ENCODE measurements at regions not wholly inside any gene's neighbourhood (a gene's known extent, or its start where the extent isn't known, plus 50 kb on each side); places are given as distances from the start of the nearest gene placed in this dataset.

DNA sequence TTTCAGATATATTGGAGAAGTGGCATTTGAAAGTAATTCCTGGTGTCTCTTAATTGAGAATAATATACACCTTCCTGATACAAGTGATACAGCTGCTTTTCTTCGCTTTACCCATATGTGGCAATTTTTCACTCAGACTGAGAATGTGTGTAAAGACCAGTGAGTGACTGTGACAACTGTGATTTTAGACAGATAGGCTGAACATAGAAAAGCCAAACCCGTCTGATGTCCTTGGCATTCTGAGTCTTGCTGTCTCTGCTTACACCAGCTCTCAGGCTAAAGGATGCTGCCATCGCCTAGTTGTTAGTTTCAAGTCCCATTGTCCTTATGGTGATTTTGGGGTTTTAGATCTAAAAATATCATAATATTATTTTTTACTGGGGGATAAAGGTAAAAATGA lies 492.6 kb downstream of the RFC3 start:
- DNase-seq (ENCODE audit: low read depth, low spot score), result no peak

DNA sequence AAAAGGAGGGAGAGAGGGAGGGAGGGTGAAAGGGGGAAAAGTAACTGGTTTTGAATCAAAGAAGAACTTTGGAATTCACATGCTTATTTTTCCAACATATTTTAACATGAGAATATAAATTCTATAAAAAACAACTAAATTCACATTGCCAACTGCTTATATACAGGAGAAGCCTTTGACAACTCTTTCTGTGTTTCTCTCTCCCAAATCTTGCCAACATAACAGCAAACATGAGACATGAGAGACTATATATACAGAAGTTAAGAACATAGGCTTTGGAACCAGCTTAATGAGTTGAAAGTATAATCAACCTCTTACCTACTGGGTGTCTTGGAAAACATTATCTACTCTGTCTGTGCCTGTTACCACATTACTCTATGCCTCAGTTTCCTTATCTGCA lies 493.3 kb downstream of the RFC3 start:
- no peak for DNase-seq (ENCODE audit: low read depth, low spot score)

DNA sequence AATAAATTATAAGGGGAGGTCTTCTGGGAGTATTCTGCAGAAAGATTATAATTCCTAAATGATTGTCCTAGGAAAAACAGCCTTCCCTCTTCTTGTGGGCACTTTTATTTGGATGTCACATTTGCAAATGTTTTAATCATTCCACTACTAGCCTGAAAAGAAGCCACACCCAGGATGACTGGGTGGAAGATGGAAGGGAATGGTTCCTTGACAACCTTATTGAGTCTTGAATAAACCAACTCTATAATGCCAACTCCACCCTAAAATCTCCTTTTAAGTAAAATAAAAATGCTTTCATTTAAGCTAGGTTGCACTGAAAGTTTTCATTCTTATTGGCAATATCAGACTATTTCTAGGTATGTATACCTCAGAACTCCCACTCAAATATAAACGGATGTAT lies 494.6 kb downstream of the RFC3 start:
- DNase-seq (ENCODE audit: low read depth, low spot score), result no peak

DNA sequence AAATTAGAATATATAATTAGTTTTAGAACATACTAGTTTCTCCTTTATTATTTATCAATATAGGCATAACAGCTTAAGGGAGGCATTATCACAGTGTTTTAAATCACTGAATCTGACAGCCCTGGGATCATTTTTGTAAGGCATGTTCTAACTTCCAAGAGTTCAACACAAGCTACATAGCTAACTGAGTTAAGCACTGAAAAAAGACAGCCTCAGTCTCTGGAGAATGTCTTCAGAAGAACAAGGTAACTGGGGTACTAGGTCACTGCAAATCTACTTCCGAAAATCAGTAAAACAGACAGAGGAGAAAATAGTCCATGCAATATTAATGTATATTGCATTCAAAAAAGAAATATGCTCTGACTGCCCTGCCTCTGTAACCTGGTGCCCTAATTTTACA lies 502.1 kb downstream of the RFC3 start:
- DNase-seq (ENCODE audit: low read depth, low spot score), result no peak

DNA sequence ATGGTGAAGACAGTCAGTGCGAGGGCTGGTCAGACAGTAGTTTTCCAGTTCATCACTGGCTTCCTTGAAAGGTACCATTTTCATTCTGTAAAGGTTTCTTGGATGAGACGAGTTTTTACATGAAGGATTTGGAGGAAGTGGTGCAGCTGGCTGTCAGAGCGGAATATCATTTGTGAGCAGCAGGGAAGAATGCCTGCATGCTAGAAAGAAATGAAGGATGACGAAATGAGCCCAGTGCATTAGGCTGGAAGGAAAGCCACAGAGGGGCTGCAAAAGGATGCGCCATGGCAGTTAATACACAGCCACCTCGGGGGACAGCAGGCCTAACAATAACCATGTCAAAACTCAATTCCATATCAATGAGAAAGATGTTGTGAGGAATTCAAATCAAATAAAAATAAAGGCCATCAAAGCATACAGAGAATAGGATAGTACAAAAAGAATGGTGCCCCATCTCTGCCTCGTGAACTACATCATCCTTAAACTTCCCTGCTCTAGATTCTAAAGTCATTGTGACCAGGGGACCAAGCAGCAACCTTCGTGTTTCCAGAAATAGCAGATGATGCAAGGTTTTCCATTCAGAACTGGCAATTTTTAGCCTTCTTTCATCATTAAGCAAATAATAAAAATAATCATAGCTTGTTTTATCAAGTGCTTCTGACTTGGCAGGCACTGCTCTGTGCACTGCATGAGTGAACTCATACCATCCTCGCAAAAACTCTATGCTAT lies 504.2 kb downstream of the RFC3 start:
- no peak for DNase-seq (ENCODE audit: low read depth, low spot score)

DNA sequence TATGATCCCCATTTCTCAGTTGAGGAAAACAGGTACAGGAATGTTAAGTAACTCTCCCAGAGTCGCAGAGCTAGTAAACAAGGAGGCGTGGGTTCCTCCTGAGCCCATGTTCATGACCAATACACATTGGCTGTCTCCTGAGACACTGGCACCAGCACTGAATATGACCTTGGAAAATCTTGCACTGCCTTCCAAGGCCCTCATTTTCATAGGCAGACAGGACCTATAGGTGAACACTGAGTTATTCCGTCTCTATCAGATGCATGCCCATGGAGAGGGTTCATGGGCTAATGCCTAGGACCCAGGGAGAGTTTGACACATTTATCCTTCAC lies 504.8 kb downstream of the RFC3 start:
- no peak for DNase-seq (ENCODE audit: low read depth, low spot score)

DNA sequence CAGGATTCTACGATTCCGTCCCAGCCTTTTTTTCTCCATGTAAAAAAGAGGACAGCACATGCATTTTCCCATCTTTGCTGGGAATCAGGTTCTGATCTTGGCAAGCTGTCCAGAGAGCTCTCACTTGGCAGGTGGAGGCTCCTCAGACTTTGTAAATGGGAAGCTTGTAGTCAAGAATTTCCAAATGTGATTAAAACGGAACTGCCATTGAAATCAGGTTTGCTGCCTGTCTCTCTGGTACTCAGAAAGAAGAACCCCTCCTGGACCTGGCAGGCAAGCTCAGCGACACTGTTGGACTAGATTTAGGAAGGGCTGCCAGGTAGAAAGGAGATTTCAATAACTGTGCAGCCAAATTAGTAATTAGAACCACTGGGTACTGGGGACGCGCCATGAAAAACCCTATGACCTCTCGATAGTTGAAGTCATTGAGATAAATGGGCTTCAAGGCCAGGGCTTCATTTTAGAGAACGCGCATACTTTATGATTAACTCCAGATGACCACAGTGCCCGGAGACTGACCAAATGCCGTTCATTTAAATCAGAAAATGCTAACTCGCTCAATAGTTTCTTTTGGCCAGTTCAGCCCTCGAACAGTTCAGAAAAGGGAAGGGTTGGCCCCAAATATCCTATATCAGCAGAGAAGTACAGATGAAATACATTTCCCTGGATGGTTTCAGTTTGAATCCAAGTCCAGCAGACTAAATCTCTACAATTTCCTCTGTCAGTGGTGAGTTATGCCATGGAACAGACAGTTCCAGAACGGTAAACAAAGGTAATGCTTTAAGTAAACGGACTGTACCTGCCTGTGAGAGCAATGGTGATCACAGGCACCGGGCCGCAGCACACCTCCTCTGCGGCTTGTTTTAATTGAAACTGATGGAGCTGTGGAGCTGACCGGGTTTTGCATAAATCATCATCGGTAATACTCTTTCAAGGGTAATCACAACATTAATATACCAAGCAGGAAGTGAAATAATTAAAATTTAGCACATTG lies 517.4 kb downstream of the RFC3 start:
- no peak for DNase-seq (ENCODE audit: low read depth, low spot score)

DNA sequence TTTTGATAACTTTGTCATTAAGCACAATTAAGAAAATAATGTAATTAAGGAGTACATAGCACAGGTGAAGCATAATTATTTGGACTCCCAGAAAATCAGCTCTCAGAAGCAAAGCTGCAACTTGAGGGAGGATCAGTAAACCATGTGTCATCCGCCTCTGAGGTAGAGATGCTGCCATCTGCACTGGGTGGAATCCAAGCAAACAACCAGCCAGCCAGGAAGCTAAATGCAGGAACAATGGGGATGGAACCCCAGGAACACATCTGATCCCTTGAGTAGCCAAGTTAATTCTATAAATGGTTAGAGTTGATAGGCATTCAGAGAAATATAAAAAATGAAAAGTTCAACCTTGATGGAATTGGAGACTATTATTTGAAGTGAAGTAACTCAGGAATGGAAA lies 520.2 kb downstream of the RFC3 start:
- no peak for DNase-seq (ENCODE audit: low read depth, low spot score)

DNA sequence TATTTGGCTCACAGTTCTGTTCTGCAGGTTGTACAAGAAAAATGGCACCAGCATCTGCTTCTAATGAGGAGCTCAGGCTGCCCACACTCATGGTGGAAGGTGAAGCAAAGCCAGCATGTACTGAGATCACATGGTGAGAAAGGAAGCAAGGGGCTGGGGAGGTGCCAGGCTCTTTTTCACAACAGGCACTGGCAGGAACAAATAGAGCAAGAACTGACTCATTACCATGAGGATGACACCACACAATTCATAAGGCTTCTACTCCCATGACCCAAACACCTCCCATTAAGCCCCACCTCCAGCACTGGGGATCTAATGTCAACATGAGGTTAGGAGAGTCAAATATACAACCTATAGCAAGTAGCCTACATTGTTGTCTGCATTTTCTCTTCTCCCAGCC lies 522.6 kb downstream of the RFC3 start:
- DNase-seq (ENCODE audit: low read depth, low spot score), result no peak

DNA sequence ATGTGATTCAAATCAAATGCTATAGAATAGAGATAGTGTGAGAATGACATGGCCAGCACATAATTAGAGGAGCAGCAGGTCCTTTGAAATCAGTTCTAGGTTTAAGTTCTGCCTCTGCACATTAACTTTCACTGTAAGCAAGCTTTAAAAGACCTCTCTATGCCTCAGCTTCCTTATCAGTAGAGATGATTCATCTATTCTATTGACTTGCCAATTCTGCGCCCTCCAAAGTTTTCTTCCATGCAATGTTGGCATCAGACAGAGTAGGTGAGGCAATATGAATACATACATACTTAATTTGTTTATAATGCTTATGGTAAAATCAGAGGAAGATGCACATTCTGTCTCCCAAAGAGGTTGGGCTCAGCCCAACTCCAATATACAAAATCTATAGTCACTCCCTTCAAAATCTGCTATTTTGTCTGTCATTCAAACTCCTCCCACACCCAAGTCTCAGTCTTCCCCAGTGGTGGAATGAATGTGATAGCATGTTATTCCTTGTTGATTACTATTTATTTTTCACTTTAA lies 525.5 kb downstream of the RFC3 start:
- no peak for DNase-seq (ENCODE audit: low read depth, low spot score)

DNA sequence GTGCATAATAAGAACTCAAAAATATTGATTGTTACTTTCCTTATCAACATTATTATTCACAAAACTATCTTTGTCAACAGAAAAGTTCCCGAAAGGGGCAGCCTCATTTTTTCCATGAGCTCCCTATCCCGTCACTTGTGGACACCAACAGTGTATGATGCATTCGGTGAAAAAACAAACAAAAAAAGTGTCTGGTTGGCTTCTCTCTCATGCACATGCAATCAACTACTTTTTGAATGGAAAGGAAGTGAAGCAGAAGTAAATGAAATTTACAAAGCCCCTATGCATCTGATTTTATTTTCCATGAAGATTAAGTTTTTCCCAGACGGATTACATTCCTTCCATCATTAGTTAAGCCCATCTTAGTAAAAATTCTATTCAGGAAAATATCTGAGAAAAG lies 526.9 kb downstream of the RFC3 start:
- DNase-seq (ENCODE audit: low read depth, low spot score), result no peak

DNA sequence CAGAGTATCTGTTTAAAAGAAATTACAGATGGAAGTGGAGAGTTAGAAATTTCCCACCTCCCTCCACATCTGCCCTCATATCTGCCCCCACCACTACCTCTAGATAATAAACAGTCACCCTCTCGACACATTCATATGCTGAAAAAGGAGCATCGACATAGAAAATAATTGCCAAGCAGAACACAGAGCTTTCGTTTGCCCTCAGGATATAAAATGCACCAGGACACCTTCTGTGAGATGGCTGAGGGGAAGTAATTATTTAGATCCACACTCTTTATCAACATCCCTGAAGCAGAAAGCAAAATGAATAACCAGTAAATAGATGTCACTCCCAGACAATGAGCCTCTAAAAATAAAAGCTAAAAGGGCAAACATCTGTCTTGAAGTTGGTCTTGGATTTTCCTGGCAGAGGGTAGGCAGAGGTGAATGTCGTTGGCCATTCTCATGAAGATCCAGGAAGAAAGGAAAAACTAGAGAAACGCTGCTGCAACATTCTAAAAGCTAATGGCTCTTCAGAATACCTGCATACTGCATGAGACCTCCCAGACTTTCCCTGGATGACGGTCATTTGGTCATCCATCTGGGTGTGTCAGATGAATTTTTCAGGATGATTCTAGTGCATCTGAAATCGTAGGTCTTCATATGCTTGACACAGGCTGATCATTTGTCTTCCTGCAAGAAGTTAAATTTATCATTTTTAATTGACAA lies 527.5 kb downstream of the RFC3 start:
- no peak for DNase-seq (ENCODE audit: low read depth, low spot score)

DNA sequence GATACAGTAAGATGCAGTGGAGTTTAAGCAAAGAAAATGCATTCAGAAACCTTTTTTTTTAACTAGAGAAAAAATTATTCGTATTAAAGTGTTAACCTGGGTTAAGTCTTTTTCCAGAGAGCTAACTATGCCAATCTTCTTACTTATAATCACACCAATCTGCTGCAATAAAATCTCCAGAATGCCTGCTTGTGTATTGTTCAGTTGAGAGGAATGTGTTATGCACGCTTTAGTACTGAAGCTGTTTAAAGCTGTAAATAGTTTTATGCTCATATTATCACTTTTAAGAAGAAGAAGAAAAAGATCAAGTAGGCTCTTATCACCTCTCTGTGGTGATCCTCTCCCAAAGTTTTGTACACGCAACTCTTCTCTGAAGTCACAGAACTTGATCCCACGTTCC lies 528.7 kb downstream of the RFC3 start:
- DNase-seq (ENCODE audit: low read depth, low spot score), result no peak

DNA sequence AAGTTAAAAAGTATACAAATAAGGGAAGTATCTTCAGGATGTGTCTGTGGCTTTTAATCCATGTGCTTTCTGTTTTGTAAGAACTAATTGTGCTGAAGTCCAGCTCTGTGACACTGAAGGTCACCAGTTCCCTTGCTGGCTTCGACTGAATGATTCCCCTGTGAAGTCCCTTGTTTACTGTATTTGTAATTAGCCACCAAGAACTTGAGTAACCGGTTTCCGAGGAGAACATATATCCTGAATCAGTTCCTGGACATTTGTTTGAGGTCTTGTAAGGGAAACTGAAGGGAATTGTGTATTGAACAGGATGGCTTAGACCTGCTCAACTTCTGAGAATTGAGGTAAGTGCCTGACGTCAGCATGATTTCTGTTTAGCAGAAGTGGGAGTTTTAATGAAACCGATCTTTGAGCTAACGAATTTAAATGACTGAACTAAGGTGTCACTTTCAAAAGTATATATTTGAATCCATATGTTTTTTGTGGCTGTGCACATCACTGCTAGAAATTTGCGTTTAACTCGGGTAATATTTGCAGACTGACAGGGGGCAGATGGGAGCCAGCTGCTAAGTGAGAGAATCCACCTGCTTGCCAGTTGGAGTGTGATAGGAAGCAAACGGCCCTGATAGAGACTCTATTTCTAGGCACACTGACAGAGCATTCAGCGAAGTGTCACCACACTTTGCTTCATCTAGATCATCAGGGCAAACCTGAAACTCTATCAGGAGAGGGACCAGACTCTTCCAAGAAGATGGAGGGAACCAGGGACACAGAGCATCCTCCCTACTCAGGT lies 530.0 kb downstream of the RFC3 start:
- no peak for DNase-seq (ENCODE audit: low read depth, low spot score)

DNA sequence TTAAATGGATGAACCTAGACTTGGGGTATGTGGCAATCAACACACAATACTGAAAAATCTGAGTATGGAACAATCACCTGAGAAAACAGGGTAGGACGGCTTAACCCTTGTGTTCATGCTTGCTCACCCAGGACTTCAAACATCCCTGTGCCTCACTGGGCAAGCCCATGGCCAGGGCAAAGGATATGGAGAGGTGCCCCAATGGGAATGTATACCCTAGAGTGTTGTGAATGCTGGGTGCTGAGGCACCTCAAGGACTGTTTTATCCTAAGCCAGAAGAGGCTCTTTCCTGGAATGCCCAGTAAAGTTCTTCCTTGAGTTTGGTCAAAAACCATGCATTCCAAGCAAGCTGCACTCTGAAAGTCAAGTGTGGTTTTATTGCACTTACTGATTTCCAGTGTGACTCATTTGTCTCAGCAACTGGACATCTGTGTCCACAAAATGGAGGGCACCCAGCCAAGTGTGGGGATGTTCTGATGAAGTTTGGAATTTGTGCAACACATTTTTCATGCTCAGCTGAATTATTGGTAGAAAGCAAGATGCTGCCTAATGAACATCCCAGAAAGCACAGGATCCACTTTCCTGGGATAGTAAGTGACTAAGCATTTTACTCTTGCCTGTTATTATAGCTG lies 531.3 kb downstream of the RFC3 start:
- DNase-seq (ENCODE audit: low read depth, low spot score), result peak; percentile 58

DNA sequence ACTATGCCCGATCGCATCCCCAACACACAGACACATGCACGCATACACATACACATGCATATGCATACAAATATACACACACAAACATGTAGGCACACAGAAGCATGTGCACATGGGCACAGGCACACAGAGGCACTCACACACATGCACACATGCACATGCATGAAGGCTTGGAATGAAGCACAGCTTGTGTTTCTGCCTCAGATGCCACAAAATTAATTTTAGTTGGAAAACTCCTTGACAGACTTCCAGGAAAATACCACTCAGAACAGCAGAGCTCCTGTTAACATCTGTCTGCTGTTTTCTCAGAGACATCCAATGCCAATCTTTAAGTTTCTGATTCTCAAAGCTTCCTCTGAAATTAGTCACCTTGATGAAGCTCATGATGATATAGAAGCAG lies 532.7 kb downstream of the RFC3 start:
- no peak for DNase-seq (ENCODE audit: low read depth, low spot score)

DNA sequence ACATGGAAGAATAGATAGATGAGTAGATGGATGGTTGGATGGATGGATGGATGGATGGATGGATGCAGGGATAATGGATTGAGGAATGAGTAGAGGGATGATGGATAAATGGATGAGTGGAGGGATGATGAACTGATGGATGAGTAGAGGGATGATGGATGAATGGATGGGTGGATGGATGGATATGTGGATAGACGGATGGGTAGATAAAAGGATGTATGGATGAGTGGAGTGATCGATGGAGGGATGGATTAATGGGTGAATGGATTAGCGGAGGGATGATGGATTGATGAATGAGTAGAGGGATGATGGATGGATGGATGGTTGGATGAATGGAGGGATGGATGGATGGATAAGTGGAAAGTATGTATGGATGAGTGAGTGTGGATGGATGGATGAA lies 533.2 kb downstream of the RFC3 start:
- no peak for DNase-seq (ENCODE audit: low read depth, low spot score)

DNA sequence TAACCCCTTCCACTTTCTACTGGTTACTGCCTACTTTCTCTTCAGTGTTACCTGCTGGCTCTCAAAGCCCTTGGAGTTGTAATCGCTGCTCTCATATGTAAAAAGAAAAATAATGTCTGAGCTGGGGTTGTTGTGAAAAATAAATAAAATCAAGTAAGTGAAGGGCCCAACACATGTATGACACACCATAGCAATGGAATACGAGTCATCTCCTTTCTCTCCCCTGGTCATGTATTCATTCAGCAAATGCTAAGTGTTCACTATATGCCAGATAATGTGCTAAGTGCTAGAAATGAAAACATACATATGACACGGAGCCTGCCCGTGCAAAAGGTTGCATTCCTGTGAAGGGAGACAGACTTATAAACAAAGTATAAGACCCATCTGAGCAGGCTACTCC lies 535.0 kb downstream of the RFC3 start:
- DNase-seq (ENCODE audit: low read depth, low spot score), result no peak

DNA sequence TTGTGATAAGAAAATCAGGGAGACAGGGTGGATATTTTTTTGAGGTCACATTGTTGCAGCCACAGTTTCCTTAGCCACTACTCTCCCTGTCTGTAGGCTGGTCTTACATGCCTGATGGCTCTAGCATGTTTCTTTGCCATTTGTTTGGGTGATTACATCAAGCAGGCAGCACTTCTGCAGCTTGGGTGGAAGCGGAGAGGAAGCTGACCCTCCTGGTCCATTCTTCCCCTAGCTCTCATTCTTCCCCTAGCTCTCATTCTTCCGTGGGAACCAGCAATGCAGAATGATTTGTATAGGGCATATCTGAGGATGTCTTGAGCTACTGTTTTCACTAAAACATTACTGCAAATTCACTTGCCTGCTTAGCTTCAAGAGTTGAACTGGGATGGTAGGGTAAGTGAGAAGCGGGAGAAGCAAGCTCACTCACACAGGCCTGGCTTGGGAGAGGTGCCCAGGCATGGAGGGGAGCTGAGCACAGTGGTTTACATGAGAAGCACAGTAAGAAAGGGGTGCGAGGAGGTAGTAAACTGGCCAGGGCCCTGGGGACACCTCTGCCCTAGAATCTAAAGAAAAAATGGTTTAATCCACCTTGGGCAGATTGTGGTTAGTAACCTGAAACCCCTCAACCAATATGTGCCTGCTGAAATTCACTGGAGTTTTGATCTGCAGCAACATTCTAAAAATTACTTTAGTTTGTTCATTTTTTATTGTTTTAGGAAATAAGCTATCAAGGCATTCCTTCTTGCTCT lies 538.9 kb downstream of the RFC3 start:
- DNase-seq (ENCODE audit: low read depth, low spot score), result no peak
